Colonic mucosa (tissue), 4 donors: ENCODE measurements at regions not wholly inside any gene's neighbourhood (a gene's known extent, or its start where the extent isn't known, plus 50 kb on each side); places are given as distances from the start of the nearest gene placed in this dataset.

Experiments
- DNase-seq: peaks from one replicate; pipeline ENCODE4 v3.0.0-alpha.2; 2020
- H3K27ac ChIP-seq: fragments of 200-600 bp; one replicate; pipeline ENCODE4 v1.8.0; 2021
- H3K27me3 ChIP-seq: fragments of 200-600 bp; one replicate; pipeline ENCODE4 v1.8.0; 2021
- H3K36me3 ChIP-seq: fragments of 200-600 bp; one replicate; pipeline ENCODE4 v1.8.0; 2021
- H3K4me1 ChIP-seq: fragments of 200-600 bp; one replicate; pipeline ENCODE4 v1.8.0; 2021; ENCODE audit warnings: mild to moderate bottlenecking
- H3K4me3 ChIP-seq: fragments of 200-600 bp; one replicate; pipeline ENCODE4 v1.8.0; 2021
- H3K9ac ChIP-seq, 2 donors: one replicate each; pipeline ENCODE4 v1.7.0; 2013; ENCODE audit warnings: control low read depth in 2 of 2, low read depth in 2 of 2, low read length in 2 of 2
- H3K9me3 ChIP-seq: fragments of 200-600 bp; one replicate; pipeline ENCODE4 v1.8.0; 2021
- CTCF ChIP-seq: fragments of 200-600 bp; IDR thresholded peaks from one replicate; pipeline ENCODE4 v1.8.0; 2022; ENCODE audit warnings: antibody characterized with exemption, mild to moderate bottlenecking
- intact Hi-C: fragments of 100-400 bp; cut with DNase I; formaldehyde crosslinking; loops from one replicate; pipeline ENCODE4 v1.14.1; 2022
- donor health status: healthy.
- donor health status: DM: no; HTN: no; CAD: no.
- donor health status: DM: no; HTN: no; CAD: no.

DNA sequence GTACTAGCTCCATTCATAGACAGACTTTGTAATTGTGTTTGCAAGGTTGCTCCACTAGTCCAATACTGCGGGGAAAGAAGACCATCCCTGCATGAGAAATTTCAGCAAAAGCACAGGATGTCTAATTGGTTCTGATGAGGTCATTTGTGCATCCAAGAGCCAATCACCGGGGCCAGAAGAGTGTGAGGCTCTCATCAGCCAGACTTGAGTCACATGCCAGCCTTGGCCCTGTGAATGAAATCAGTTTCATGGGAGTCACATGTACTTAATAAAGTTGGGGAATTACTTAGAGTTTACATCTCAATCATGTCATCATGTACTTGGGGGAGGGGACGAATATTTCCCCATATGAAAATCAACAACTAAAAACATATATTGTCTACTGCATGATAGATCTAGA, 1236.0 kb downstream of the MAT2B start:
- no peak for TF ChIP-seq CTCF
- Histone ChIP-seq H3K9me3 (no peaks in the 10 kb centered on the region), H3K27ac (no peak overlapping the region), H3K4me3 (no peak overlapping the region), H3K27me3 (no peaks in the 10 kb centered on the region), H3K9ac (no peak overlapping the region), H3K4me1 (no peaks in the 10 kb centered on the region), H3K36me3 (no peaks in the 10 kb centered on the region)
- DNase-seq, result no peak
- intact Hi-C loops, result no loop called here

DNA sequence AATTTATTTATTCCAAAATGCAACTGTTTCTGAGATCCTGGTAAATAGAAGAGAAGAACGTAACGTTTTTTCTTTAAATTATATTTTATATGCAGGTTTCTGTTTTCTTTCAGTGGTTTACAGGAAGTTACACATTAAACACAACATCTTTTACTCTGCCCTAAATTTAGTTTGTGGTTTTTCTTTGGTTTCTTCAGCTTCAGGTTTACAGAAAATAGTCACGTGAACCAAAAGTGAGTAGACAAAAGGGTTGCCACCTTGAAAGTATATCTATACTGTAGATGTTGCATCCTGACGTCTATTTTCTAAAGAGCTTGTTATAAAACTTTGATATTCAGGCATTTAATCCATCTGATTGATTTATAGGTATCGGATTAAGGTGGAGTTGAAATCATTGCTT, 1236.6 kb downstream of the MAT2B start:
- Histone ChIP-seq H3K27me3 (no peaks in the 10 kb centered on the region), H3K4me3 (no peak overlapping the region), H3K9ac (no peak overlapping the region), H3K9me3 (no peaks in the 10 kb centered on the region), H3K4me1 (no peaks in the 10 kb centered on the region), H3K36me3 (no peaks in the 10 kb centered on the region), H3K27ac (no peak overlapping the region)
- intact Hi-C loops, result no loop called here
- TF ChIP-seq CTCF, result no peak
- no peak for DNase-seq

- intact Hi-C loops, result no loop called here
Measured at GRCh38 chr5:164746723-164747122, 1241.3 kb downstream of the MAT2B start.

GRCh38 chr5:164747371-164747770, 1242.0 kb downstream of the MAT2B start:
- Histone ChIP-seq H3K9me3 (no peaks in the 10 kb centered on the region), H3K27me3 (no peaks in the 10 kb centered on the region), H3K4me3 (no peak overlapping the region), H3K27ac (no peak overlapping the region), H3K9ac (no peak overlapping the region), H3K4me1 (no peaks in the 10 kb centered on the region), H3K36me3 (no peaks in the 10 kb centered on the region)
- intact Hi-C loops, result no loop called here
- TF ChIP-seq CTCF, result no peak
- DNase-seq, result no peak

More at GRCh38 chr5:164746723-164747122, 1241.3 kb downstream of the MAT2B start:
- Histone ChIP-seq H3K4me3 (no peak overlapping the region), H3K27ac (no peak overlapping the region), H3K36me3 (no peaks in the 10 kb centered on the region), H3K9me3 (no peaks in the 10 kb centered on the region), H3K4me1 (no peaks in the 10 kb centered on the region), H3K27me3 (no peaks in the 10 kb centered on the region), H3K9ac (no peak overlapping the region)
- no peak for DNase-seq
- TF ChIP-seq CTCF, result no peak

DNA sequence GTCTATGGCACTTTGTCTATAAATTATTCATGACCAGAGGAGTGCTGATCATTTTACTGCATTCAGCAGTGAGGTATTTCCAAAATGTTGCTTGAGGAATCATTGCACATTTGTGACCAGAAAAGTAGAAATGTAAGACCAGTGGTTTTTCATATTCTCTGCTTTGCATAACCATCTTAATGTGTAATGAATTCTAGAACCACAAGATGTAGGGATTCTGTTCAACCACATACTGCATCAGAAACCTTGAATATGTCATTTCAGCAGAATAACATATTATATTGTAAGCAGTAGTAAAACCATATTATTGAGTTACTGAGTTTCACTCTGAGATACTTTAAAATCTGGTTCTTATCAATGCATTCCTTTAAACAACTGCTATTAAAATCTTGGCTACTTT, 1243.4 kb downstream of the MAT2B start:
- H3K4me3 ChIP-seq, result no peak overlapping the region
- H3K27me3 ChIP-seq, result no peaks in the 10 kb centered on the region
- H3K36me3 ChIP-seq, result no peaks in the 10 kb centered on the region
- H3K4me1 ChIP-seq, result no peaks in the 10 kb centered on the region
- no peak for TF ChIP-seq CTCF
- intact Hi-C loops, result no loop called here
- H3K9me3 ChIP-seq, result no peaks in the 10 kb centered on the region
- DNase-seq, result no peak
- no peak overlapping the region for H3K9ac ChIP-seq
- no peak overlapping the region for H3K27ac ChIP-seq

- Histone ChIP-seq H3K4me3 (no peak overlapping the region), H3K27ac (no peak overlapping the region), H3K4me1 (no peaks in the 10 kb centered on the region), H3K36me3 (no peaks in the 10 kb centered on the region), H3K9ac (no peak overlapping the region), H3K27me3 (no peaks in the 10 kb centered on the region), H3K9me3 (no peaks in the 10 kb centered on the region)
- intact Hi-C loops, result no loop called here
- TF ChIP-seq CTCF, result no peak
- no peak for DNase-seq
Measured at GRCh38 chr5:164753434-164753833, 1248.0 kb downstream of the MAT2B start.
